Epidermal melanocyte (primary cell): ENCODE measurements at regions not wholly inside any gene's neighbourhood (a gene's known extent, or its start where the extent isn't known, plus 50 kb on each side); places are given as distances from the start of the nearest gene placed in this dataset.
"Not testable (repeated sequence)": the region's sequence is repeated elsewhere in the genome, so short reads cannot be mapped to it uniquely, and the experiment has no call there.

Experiments used
- DNase-seq: peaks from one replicate; pipeline ENCODE4 v3.0.0; 2011; ENCODE audit warnings: low spot score; ENCODE audit not compliant: insufficient read length

- DNase-seq = no peak
Measured at GRCh38 chr20:53856300-53857295, 213.8 kb downstream of the BCAS1 start.

GRCh38 chr20:53855733-53856132, 214.7 kb downstream of the BCAS1 start:
- no peak for DNase-seq

- DNase-seq = not testable (repeated sequence)
Measured at GRCh38 chr20:53854609-53854926, 215.8 kb downstream of the BCAS1 start.

GRCh38 chr20:53853111-53853713, 217.2 kb downstream of the BCAS1 start:
- no peak for DNase-seq

GRCh38 chr20:53852691-53853090, 217.7 kb downstream of the BCAS1 start:
- DNase-seq = no peak

GRCh38 chr20:53852014-53852413, 218.4 kb downstream of the BCAS1 start:
- DNase-seq = no peak

GRCh38 chr20:53850319-53850718, 220.1 kb downstream of the BCAS1 start:
- DNase-seq = no peak

- DNase-seq = no peak
Measured at GRCh38 chr20:53849471-53850059, 220.8 kb downstream of the BCAS1 start.

GRCh38 chr20:53848304-53848703, 222.1 kb downstream of the BCAS1 start:
- DNase-seq = no peak

- no peak for DNase-seq
Measured at GRCh38 chr20:53847837-53848170, 222.6 kb downstream of the BCAS1 start.

- no peak for DNase-seq
Measured at GRCh38 chr20:53847139-53847836, 223.1 kb downstream of the BCAS1 start.

- no peak for DNase-seq
Measured at GRCh38 chr20:53846640-53847039, 223.8 kb downstream of the BCAS1 start.

GRCh38 chr20:53845980-53846379, 224.4 kb downstream of the BCAS1 start:
- DNase-seq = no peak

- DNase-seq = no peak
Measured at GRCh38 chr20:53844259-53844658, 226.1 kb downstream of the BCAS1 start.

- no peak for DNase-seq
Measured at GRCh38 chr20:53843645-53844044, 226.7 kb downstream of the BCAS1 start.

GRCh38 chr20:53842301-53843099, 227.9 kb downstream of the BCAS1 start:
- no peak for DNase-seq

GRCh38 chr20:53841741-53842140, 228.7 kb downstream of the BCAS1 start:
- DNase-seq = no peak

- no peak for DNase-seq
Measured at GRCh38 chr20:53840532-53840931, 229.9 kb downstream of the BCAS1 start.

- no peak for DNase-seq
Measured at GRCh38 chr20:53839423-53840176, 230.8 kb downstream of the BCAS1 start.

GRCh38 chr20:53838311-53838868, 232.0 kb downstream of the BCAS1 start:
- no peak for DNase-seq
